NCI-H2171 (cell line): ENCODE measurements at regions not wholly inside any gene's neighbourhood (a gene's known extent, or its start where the extent isn't known, plus 50 kb on each side); places are given as distances from the start of the nearest gene placed in this dataset.
"Not testable (repeated sequence)": the region's sequence is repeated elsewhere in the genome, so short reads cannot be mapped to it uniquely, and the experiment has no call there.

Source experiments
- DNase-seq: peaks from one replicate; lab custom pipeline; 2025; lab: John Stamatoyannopoulos, UW

DNA sequence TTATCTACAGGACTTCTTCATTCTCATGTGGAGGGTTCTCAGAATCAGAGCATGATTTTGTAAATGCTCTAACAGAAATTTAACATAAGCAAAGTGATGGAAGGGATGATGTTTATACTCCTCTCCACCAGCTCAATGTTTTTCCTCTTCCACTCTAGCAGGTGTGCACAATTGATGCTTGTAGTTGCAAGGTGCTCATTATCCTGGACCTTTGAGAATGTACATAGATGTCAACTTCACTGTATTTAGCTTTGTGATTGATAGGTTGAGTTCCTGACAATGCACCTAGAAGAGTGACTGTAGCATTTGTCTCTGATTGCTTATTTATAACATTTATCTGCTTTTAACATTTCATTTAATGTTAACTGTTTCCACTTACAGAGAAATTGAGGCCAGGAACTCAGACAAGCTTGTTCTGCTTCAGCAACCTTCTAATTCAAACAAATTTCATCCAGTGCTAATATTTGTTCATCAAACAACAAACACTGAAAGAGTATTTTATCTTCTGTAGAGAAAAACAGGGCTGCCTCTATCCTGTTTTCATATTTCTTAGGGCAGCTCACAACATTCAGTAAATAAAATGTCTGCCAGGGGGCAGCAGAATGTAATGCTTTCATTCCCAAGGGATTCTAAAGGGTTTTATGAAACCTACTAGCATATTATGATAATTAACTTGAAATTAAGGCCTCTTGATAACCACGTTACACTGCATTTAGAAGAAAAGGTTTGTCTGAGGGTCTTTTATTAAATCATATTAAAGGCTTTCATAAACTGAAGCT is 127.9 kb upstream of the NOL4 start:
- DNase-seq = no peak

DNA sequence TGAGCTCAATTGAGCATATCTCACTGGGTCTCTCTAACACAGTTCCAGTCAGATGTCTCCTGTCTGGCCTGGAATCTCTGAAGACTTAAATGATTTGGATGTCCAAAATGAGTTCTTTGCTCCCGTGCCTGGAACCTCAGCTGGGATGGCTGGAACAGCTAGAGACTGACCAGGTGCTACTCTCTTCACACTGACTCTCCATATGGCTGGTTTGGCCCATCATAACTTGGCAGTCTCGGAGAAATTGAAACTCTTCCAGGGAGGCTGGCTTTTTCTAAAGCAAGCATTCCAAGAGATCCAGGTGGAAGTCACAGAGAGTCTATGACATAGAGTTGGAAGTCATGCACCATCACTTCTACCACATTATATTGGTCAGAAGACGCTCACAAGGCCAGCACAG is 129.6 kb upstream of the NOL4 start:
- DNase-seq = no peak

DNA sequence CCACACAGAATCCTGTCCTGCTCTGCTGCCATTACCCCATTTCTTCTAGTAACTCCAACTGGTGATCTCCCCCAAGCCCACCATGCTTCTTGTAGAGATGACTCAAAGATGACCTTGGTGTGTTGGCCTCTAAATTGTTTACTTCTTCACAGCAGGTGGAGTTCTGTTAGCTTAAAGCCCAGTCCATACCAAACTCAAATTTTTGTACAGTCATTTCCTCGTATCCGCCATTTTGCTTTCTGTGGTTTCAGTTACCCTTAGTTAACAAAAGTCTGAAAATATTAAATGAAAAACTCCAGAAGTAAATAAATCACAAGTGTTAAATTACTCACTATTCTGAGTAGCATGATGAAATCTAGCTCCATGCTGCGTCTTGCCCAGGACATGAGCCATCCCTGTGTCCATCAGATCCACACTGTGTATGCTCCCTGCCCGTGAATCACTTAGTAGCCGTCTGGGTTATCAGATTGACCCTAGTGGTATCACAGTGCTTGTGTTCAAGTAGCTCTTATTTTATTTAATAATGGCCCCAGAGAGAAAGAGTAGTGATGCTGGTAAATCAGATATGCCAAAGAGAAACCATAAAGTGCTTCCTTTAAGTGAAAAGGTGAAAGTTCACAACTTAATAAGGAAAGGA is 133.3 kb upstream of the NOL4 start:
- DNase-seq = no peak

DNA sequence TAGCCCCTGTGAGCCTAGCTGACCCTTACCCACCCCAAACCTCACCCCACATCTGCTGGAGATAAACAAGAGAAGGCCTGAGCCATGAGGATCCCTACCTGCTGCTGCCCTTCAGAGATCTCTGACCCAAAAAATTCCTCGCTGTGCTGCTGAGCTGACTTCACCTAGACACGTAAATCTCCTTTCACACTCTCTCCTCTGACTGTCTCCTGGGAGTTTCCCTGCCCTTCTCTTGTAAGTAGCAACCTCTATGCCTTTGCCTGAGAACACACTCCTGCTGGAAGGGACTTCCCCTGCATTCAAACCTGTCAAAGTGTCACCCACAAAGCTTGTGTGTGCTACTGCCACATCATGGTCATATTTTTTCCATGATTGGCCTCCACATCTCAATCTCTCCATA is 134.2 kb upstream of the NOL4 start:
- no peak for DNase-seq

DNA sequence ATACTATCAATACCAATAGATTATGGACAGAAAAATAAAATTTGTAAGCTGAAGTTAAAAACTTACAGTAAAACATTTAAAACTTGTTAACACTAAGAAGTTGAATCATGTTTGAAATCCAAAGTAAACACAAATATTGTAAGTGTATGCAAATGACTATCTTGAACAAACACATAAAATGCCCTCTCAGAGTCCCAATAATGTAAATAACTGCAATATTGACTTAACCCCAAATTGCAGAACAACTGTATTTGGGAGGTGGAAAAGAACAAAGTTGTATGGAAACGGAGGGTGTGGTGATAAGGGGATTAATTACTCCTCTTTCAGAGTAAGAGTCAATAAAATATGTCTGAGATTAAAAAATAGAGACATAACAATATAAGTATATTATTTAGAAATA is 140.0 kb upstream of the NOL4 start:
- no peak for DNase-seq

DNA sequence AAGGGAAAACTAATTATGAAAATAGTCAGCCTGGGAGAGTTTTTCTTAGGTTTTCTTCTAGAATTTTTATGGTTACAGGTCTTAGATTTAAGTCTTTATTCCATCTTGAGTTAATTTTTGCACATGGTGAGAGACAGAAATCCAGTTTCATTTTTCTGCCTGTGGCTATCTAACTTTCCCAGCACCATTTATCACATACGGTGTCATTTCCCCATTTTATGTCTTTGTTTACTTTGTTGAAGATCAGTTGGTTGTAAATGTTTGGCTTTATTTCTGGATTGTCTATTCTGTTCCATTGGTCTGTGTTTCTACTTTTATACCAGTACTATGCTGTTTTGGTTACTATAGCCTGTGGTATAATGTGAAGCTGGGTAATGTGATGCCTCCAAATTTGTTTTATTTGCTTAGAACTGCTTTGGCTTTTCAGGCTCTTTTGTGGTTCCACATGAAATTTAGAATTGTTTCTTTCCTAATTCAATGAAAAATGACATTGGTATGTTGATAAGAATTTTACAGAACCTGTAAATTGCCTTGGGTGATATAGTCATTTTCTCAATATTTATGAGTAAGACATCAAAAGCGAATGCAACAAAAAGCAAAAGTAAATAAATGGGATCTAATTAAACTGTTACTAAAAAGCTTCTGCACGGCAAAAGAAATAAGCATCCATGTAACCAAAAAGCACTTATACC is 146.1 kb upstream of the NOL4 start:
- DNase-seq = no peak

DNA sequence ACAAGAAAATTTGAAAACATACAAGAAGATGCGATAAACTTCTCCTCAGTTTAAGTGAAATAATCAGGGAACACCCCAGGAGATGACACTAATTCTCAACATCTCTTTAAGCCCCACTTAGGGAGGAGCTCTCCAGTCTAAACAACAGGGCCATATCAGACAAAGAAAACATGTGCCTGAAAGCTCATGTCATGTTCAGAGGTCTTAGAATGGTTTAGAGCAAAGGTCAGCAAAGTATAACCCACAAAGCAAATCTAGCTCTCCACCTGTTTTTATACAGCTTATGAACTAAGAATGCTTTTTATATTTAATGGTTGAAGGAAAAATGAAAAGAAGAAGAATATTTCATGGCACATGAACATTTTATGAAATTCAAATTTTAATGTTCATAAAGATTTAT is 155.6 kb upstream of the NOL4 start:
- no peak for DNase-seq

DNA sequence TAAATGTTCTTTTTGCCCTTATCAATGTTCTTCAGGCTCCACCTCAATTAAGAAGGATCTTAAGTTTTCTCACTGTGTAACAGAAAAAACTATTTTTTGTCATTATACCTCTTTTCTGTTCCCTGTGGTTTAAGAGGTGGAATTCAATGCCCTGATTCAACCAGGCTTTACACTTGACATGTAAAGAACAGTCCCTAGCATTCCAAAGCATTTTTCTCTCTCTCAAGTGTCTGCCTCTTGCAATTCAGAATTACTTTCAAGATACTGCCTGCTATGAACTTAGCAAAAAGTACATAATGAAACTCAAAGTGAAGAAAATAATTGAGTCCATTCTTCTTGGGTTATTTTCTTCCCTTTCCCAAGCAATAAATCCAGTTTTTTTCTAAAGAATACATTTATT is 160.6 kb upstream of the NOL4 start:
- DNase-seq = no peak

DNA sequence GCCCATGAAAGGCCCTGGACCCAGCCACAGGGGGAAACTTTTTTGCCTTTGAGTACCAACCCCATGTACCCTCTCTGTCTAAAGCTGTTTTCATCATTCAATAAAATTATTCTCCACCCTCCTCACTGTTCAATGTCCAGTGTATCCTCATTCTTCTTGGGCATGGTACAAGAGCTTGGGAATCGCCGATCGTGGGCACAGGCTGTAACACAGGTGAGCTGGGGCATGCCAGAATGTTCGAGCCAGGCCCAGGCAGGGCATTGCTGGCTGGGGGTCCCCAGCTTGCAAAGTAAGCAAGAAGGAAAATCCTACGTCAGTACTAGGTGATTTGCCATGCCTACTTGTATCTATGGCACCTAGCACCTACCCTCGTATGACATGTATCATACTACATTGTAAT is 162.1 kb upstream of the NOL4 start:
- no peak for DNase-seq

DNA sequence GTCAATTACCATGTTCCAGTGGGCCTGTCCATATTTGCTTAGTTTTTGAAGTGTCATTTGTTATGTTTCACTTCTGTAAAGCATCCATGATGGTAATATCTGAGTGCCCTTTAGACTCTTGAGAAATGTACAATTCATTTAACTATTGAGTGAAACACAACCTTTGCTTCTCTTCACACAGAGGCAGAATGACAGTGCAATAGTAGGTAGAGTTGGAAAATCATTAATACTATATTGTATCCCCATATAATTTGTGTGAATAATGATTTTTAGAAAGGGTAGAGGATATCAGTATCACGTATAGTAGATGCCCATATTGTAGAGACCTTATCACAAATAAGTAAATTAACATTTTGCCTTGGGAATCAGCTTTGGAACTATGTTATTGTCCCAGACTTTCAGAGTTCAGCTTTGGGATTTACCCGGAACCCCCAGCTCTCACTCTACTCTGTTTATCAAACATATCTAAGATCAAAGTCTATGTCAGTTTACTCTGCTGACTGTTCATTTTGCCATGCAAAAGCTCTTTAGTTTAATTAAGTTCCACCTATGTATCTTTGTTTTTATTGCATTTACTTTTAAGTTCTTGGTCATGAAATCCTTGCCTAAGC is 172.7 kb upstream of the NOL4 start:
- DNase-seq = no peak

DNA sequence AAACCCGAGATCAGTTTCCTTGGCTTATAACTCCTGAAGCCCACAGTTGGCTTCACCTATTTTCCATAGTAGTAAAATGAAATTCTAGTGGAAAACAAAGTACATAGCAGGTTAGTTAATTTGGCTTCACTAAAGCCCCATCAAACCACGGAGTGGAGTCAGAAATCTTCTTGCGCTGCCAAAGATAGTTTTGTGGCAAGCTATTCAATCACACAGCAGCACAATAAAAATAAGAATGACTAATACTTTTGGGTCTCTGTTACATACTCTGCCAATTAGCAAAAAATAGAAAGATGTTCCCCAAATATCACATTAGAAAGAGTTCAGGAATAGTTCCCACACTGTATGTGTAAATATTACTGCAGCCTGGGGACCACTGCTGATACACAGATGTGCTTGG is 175.2 kb upstream of the NOL4 start:
- DNase-seq = no peak

DNA sequence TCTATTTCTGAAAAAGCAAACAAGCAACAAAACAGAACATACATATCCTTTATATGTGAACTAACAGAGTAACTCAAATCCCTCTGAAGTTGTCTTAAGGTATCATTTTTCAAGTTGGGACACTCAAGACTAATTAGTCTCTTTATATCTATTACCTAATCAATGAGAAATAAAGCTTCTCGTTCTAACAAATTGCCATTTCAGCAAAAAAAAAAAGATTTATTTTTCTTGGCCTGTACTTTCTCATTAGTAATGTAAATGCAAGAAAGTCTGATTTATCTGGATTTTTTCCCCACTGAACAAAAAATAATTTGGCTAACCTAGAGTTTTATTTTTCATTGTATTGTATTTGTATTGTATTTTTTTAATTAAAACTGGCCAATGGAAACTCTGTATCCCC is 176.1 kb upstream of the NOL4 start:
- DNase-seq = no peak

DNA sequence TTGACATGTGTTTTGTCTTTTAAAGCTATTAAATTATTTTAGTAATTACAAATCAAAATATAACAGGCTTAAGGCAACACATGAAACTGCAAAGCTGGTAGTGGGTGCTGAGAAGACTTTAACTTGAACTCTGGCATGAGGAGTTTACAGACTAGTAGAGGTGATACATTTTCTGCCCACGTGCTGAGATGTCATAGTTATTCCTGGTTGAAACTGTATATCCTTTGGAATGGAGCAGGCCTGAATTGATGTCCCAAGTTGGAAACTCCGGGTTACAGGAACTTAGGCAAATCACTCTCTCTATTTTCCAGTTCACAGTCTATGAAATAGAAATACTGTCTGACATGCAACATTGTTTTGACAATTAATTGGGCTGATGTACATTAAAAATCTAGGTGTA is 177.1 kb upstream of the NOL4 start:
- DNase-seq = no peak

DNA sequence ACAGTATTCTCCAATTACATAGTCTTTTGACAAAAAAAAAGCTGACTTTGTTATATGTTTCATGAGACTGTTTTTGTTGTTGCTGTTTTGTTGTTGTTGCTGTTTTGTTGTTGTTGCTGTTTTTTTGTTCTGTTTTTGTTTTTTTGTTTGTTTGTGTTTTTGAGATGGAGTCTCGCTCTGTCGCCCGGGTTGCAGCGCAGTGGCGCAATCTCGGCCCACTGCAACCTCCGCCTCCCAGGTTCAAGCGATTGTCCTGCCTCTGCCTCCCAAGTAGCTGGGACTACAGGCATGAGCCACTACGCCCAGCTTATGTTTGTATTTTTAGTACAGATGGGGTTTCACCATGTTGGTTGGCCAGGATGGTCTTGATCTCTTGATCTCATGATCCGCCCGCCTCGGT is 182.8 kb upstream of the NOL4 start:
- not testable (repeated sequence) for DNase-seq

DNA sequence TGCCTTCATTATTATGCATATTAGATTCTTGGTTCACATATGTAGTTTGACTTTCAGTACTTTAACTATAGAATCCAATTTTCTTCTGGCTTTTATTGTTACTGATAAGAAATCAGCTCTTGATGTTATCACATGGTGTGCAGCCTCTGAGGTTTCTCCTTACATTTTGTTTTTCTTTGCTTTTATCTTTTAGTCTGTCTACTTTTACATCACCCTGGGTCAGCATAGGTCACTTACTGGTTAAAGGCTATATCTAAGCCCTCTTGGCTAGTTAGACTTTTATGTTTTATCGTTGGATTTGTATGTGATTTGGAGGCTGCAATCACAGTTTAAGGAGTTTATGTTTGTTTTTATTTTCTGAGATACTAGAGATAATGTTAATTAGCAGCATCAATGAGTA is 187.2 kb upstream of the NOL4 start:
- DNase-seq = no peak

DNA sequence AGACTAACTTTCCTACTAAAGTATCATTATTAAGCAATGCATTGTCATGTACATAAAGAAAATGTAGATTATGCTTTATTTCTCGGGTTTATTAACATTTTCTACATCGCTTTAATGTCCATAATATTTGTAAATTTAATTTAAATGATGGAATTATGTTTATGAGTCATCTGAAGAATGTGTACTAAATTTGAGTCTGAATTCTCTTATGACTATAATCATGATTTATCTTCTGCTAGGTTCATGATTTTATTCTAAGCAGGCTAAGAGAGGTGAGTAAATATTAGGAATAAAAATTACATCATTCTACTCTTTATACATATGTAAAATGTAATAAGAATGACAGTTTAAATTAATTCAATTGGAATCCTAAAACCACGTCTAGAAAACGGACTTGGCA is 206.3 kb upstream of the NOL4 start:
- DNase-seq = no peak

DNA sequence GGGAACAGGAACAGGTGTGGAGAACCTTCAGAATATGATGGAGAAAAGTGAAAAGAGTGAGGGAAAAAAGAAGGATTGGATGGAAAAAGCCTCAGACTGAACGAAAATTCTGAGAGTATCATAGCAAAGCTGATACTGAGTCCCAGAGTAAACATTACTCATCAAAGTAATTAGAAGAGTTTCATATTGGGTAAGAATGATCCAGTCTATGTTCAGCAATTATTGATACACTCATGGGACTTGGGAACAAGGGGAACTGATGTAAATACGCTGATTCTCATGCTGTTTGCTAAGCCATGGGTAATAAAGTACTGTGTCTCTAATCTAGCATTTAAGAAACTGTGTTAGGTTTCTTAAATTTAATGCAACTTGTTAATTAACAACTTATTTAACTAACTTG is 219.9 kb upstream of the NOL4 start:
- DNase-seq = no peak

DNA sequence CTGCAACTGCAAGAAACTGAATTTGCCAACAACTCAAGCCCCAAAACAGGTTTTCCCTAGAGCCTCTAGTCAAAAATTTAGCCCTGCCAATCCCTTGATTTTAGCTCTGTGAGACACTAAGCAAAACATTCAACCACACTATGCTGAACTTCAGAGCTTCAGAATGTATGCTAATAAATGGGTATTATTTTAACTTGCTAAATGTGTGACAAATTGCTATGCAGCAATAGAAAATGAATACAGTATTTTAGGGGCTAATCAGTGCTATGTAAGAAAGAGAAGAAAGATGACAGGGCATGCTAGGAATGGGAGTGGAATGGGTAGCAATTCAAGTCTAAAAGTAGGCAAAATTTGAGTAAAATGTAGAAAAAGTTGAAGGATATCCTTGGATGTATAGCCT is 223.9 kb upstream of the NOL4 start:
- no peak for DNase-seq

DNA sequence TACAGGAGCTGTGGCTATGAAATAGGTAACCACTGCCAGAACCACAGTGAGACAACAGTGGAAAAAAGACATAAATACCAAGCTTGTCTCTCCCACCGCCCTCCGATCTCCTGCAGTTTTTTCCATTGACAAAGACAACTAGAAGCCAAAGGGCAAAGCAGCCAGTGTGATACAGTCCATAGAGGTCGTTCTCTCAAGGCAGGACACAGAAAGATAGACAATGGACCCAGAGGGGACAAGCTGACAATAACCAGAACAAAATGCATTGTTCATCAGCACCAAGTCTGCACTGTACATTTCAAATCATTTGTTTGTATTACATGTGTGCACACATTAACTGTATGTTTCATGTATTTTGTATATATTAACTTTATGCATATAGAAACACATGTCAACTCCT is 233.0 kb upstream of the NOL4 start:
- no peak for DNase-seq

DNA sequence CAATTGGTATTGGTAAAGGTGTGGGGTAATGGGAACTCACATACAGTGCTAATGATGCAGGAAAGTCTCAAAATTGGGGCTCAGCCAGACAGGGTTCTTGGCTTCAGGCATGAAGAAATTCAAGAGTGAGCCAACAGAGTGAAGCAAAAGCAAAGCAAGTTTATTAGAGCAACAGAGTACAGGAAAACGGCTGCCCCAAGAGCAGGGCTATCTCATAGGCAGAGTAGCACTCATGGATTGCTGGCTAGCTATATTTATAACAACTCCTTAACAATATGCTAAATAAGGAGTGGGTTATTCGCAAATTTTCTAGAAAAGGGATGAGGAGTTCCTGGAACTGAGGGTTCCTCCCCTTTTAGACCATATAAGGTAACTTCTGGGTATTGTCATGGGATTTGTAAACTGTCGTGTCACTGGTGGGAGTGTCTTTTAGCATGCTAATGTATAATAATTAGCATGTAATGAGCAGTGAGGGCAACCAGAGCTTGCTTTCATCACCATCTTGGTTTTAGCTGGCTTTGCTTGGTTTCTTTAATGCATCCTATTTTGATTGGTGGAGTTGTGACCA is 233.8 kb upstream of the NOL4 start:
- DNase-seq = no peak

DNA sequence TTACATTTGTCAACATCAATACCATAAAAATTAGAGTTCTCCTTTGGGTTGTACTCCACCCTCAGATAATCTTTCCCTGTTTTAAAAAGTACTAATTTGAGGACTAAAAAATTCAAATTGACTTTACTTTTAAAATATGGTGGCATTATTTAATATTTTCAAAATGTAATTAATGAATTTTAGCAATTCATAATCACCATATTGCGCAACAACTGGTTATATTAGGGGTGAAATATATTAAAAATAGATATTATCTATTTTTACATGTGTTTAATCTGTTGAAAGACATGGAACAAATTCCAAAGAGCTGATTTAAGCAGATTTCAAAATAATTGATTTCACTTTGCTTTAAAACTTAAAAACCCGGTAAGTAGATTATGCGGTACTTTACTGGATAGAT is 236.6 kb upstream of the NOL4 start:
- DNase-seq = no peak

DNA sequence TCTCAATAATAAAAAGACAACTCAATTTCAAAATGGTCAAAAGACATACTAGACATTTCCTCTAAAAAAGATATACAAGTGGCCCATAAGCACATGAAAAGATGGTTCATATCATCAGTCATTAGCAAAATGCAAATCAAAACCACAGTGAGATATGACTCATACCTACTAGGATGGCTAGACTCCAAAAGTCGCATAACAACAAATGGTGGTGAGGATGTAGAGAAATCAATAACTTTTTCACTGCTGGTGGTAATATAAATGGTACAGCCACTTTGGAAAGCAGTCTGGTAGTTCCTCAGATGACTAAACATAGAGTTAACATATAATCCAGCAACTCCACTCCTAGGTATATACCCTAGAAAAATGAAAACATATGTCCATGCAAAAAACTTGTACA is 242.3 kb upstream of the NOL4 start:
- no peak for DNase-seq
